NCI-H526 treated with DMSO at 0.1 percent for 48 hours (cell line): ENCODE measurements at regions not wholly inside any gene's neighbourhood (a gene's known extent, or its start where the extent isn't known, plus 50 kb on each side); places are given as distances from the start of the nearest gene placed in this dataset.

Experiments used
- DNase-seq: peaks from one replicate; lab custom pipeline; 2025; lab: John Stamatoyannopoulos, UW

GRCh38 chr2:187136646-187137045 lies 287.7 kb upstream of the ZSWIM2 start:
- no peak for DNase-seq

DNA sequence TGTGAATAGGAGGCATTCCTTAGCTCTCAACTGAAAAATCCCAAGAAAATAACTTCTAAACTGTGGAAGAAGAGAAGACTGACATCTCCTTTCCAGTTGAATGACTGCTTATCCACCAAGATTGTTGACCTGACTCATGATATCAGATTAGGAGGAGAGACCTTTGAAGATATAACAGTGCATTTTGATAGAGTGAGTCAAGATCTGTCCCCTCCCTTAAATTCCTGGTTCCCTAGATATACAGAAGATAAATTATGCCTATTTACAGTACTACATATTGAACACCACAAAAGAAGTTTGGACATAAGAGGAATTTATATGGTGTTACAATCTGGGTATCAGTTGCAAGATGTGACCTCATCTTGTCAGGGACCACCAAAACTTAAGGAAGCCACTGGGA lies 285.3 kb upstream of the ZSWIM2 start:
- no peak for DNase-seq

GRCh38 chr2:187129868-187130267 lies 280.9 kb upstream of the ZSWIM2 start:
- no peak for DNase-seq

- no peak for DNase-seq
These were observed 280.3 kb upstream of the ZSWIM2 start for GRCh38 chr2:187129306-187129705.

DNA sequence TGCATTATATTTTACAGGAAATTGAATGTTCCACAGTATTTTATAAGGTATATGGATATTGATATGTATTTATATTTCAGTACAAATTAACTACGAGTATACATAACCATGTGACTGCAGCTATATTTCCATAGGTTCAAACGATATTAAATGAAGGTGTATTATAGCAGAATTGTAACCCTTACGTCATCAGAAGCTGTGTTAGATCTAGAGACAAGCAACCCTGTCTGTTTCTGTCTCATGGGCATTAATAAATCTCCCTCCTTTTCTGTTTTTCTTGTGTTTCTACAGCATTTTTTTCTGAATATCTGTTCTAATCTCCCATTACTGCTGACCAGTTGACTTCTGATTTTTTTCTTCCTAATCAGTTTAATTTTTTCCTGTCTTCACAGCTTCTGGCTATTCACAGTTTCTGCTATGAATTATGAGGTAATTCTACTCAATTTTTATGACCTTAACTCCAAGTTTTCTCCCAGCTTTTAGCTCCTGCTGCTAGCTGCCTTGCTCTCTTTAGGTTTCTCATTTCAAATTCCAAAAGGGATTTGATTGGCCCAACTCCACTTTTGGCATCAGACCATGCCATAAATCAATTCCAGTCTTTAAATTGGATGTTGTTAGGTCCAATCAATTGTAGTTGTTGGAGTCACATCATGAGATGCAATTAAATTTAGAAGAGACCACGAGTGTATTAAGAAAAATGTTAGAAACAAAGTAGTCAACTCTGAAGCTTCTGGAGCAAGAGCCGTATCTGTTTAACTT lies 277.5 kb upstream of the ZSWIM2 start:
- DNase-seq: no peak

- no peak for DNase-seq
These were observed 276.3 kb upstream of the ZSWIM2 start for GRCh38 chr2:187125318-187125717.

GRCh38 chr2:187124529-187124928 lies 275.6 kb upstream of the ZSWIM2 start:
- DNase-seq: no peak

DNA sequence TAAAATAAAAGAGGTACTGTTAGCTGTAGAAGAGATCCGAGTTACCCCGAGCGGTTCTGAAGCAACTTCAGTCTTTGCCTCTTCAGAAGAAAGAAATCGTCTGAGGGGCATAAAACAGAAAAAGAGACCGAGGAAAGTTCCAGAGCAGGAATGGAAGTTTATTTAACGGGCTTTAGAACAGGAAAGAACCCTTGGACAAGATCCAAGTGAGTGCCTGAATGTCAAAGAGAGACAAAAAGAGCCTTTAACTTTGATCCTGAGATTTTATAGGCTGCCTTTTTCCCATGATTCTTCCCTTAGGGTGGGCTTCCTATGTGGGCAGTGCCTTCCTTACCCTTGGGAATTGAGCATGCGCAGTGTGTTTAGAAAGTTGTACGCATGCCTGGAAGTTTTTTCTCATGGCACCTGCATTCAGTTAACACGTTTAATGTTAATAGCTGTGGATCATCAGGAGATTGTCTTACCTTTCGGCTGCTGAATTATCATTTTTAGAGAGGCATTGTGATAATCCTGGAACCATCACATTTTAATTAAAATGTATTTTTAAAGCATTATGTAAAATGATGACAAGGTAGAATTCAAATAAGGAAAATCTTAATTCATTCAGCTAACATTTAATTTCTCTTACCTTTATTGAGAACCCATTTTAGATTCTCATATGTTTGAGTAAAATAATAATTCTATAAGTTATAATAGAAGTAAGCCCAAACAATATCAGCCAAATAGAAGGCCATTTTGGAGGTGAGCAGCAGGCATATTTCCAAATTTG lies 269.5 kb upstream of the ZSWIM2 start:
- DNase-seq: no peak

- DNase-seq: no peak
These were observed 268.5 kb upstream of the ZSWIM2 start for GRCh38 chr2:187117483-187117882.

GRCh38 chr2:187115627-187116026 lies 266.7 kb upstream of the ZSWIM2 start:
- no peak for DNase-seq

- no peak for DNase-seq
These were observed 258.0 kb upstream of the ZSWIM2 start for GRCh38 chr2:187107001-187107400.

DNA sequence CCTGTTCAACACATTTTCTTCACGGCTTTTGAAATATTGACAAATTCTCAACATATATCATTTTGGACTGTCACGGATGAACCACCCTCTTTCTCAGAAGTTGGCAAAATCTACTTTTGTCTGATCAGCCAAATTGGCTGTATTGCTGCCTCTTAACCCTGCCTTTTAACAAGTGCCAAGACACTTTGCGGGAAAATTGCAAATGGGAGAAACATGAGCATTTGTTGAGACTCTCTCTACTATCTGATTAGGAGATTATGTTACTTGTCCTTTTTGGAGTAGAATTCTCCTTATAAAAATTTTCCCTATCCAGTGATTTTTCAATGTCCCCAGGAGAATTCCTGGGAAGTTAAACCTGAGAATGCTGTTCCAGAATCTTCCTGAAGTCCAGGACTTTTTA lies 256.2 kb upstream of the ZSWIM2 start:
- no peak for DNase-seq

DNA sequence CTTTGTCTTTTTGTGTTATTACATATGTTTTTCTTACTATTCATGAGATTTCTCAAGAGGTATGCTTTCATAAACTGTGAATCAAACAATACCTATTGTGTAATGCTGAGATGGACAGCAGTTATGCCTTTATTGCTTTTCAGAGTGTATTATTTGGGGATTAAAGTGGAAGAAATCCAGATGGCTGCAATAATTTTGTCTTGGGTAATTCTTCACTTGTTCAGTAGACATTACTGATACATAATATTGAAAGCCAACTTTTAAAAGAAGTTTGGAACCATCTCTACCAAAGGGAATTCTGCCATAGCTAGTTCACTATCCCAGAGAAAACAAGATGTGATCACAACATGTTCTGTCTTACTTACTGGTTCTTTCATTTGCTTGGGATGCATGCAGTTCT lies 253.4 kb upstream of the ZSWIM2 start:
- DNase-seq: no peak

GRCh38 chr2:187098154-187098553 lies 249.2 kb upstream of the ZSWIM2 start:
- no peak for DNase-seq

DNA sequence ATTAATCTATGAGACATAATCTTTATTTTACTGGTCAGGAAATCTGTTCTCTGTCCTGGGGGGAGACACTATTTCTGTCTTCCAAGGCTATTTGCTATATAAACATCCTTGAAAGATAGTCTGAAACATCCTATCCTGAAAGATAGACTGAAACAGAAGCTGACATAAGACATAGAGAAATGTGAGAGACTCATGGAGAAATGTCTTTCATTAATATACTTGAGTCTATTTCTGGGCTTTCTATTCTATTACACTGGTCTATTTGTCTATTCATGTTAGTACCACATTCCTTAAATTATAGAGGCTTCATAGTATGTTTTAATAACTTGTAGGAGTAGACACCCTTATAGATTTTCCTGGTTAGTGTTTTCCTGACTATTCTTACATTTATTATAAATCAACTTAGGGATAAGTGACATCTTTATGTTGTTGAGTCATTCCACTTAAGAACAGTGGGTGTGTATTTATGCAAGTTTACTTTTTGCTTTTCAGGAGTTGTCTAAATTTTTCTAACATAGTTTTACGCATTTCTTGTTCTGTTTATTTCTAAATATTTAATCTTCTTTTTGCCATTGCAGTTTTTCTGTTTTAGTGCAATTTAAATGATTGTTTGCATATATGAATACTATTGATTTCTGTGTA lies 244.9 kb upstream of the ZSWIM2 start:
- DNase-seq: no peak

GRCh38 chr2:187091664-187092063 lies 242.7 kb upstream of the ZSWIM2 start:
- DNase-seq: no peak

GRCh38 chr2:187084524-187084923 lies 235.6 kb upstream of the ZSWIM2 start:
- DNase-seq: no peak

DNA sequence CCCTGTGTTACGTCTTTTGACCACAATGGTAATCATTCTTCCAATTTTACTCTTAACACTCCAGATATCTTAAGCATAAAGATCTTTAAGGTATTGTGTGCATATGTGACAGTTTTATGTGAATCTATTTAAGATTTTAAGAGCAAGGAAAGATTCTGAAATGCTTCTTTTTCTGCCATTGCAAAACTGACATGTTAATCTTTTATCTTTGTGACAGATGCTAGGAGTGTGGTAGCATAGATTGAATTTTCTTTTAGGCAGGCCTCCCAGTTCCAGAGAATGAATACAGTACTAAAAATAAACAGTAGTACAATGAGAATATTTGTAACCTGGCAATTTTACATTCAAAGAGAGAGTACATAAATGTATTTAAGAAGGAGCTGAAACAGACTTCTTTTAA lies 232.5 kb upstream of the ZSWIM2 start:
- no peak for DNase-seq

DNA sequence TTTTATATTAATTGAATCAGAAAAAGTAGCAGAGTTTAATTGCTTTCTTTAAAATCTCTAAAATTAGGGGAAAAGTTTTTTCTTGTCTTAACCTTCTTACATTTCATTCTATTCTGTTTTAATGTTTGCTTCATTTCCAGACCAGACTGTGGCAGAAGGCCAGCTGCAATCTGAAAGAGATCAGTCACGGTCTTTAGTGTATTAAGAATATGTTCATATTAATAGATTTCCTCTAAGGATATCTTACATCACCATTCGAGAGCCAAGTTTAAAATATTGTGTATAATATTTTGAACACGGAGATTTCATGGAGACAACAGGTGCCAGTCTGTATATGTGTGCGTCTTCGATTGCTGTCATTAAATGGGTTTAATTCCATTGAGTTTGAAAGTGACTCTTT lies 230.9 kb upstream of the ZSWIM2 start:
- DNase-seq: no peak

GRCh38 chr2:187078297-187078696 lies 229.3 kb upstream of the ZSWIM2 start:
- DNase-seq: no peak

DNA sequence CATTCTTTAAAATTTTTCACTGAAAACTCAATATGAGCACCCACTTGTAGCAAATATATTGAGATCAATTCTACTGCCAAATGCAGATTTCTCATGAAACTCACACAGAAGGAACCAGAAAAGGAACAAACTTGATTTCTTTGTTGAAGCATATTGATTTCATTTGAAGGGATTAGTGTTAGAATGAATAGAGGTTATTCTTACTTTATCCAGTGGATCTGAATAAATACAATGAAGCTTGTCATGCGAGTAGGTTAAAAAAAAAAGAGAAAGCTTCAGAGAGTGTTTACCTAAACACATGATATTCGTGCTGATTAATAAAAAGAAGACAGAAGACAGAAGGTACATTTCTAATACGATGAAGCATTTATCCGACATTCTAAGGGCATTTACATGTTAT lies 226.7 kb upstream of the ZSWIM2 start:
- DNase-seq: no peak

GRCh38 chr2:187075199-187075635 lies 226.2 kb upstream of the ZSWIM2 start:
- DNase-seq: no peak

GRCh38 chr2:187058198-187058597 lies 209.2 kb upstream of the ZSWIM2 start:
- DNase-seq: no peak
